GM23338 (cell line): ENCODE measurements at regions not wholly inside any gene's neighbourhood (a gene's known extent, or its start where the extent isn't known, plus 50 kb on each side); places are given as distances from the start of the nearest gene placed in this dataset.

Source experiments
- ATAC-seq: fragments of 200-7000 bp; cut with Tn5 transposase; 3 replicates; pipeline ENCODE4 v1.9.1; 2020
- DNase-seq: peaks from one replicate; pipeline ENCODE4 v3.0.0-alpha.2; 2015; ENCODE audit warnings: low spot score
- H2AFZ ChIP-seq: fragments of 200-600 bp; sonication (generic); 2 replicates; pipeline ENCODE4 v1.8.0; 2016; ENCODE audit warnings: antibody characterized with exemption, mild to moderate bottlenecking, moderate library complexity
- H3F3A ChIP-seq: fragments of 200-600 bp; sonication (generic); replicated peaks from 2 replicates; pipeline ENCODE4 v1.8.0; 2017; ENCODE audit warnings: antibody characterized with exemption, mixed run types, low read depth
- H3K27ac ChIP-seq: fragments of 200-600 bp; sonication (generic); 2 replicates; pipeline ENCODE4 v1.6.1; 2016; ENCODE audit warnings: low read depth
- H3K27me3 ChIP-seq: fragments of 200-600 bp; sonication (generic); 2 replicates; pipeline ENCODE4 v1.8.0; 2016; ENCODE audit warnings: mild to moderate bottlenecking, mixed run types, moderate library complexity; ENCODE audit not compliant: insufficient read depth
- H3K36me3 ChIP-seq: fragments of 200-600 bp; sonication (generic); 2 replicates; pipeline ENCODE4 v1.8.0; 2016; ENCODE audit warnings: mild to moderate bottlenecking; ENCODE audit not compliant: insufficient read depth
- H3K4me1 ChIP-seq: fragments of 200-600 bp; sonication (generic); 2 replicates; pipeline ENCODE4 v1.8.0; 2016; ENCODE audit warnings: mild to moderate bottlenecking, moderate library complexity; ENCODE audit not compliant: insufficient read depth
- H3K4me2 ChIP-seq: fragments of 200-600 bp; sonication (generic); 2 replicates; pipeline ENCODE4 v1.7.1; 2017; ENCODE audit warnings: mixed run types
- H3K4me3 ChIP-seq: fragments of 200-600 bp; sonication (generic); 2 replicates; pipeline ENCODE4 v1.6.1; 2016; ENCODE audit warnings: mixed run types
- H3K79me2 ChIP-seq: fragments of 200-600 bp; sonication (generic); replicated peaks from 2 replicates; pipeline ENCODE4 v1.8.0; 2017; ENCODE audit warnings: mild to moderate bottlenecking; ENCODE audit not compliant: insufficient read depth
- H3K9me2 ChIP-seq: fragments of 200-600 bp; sonication (generic); 2 replicates; pipeline ENCODE4 v1.8.0; 2017; ENCODE audit not compliant: insufficient read depth
- H4K20me1 ChIP-seq: fragments of 200-600 bp; sonication (generic); replicated peaks from 2 replicates; pipeline ENCODE4 v1.8.0; 2017; ENCODE audit warnings: mild to moderate bottlenecking; ENCODE audit not compliant: insufficient read depth
- H3K27ac Mint-ChIP-seq: 2 replicates; pipeline ENCODE4 v1.8.0; 2020; ENCODE audit warnings: inconsistent platforms, mild to moderate bottlenecking, moderate library complexity, mixed read lengths
- H3K27me3 Mint-ChIP-seq: 3 replicates; pipeline ENCODE4 v1.8.0; 2022; ENCODE audit warnings: low read depth, mild to moderate bottlenecking, moderate library complexity, mixed read lengths, inconsistent platforms; ENCODE audit not compliant: insufficient read depth, poor library complexity
- H3K36me3 Mint-ChIP-seq: 3 replicates; pipeline ENCODE4 v1.8.0; 2021; ENCODE audit warnings: low read depth, mild to moderate bottlenecking, inconsistent platforms, moderate library complexity, mixed read lengths
- H3K4me1 Mint-ChIP-seq: 3 replicates; pipeline ENCODE4 v1.8.0; 2020; ENCODE audit warnings: mild to moderate bottlenecking, inconsistent platforms, mixed read lengths
- H3K4me3 Mint-ChIP-seq: 3 replicates; pipeline ENCODE4 v1.8.0; 2021; ENCODE audit warnings: moderate library complexity, mild to moderate bottlenecking, inconsistent platforms, mixed read lengths
- H3K9me3 Mint-ChIP-seq: 3 replicates; pipeline ENCODE4 v1.8.0; 2020; ENCODE audit warnings: moderate library complexity, mild to moderate bottlenecking, inconsistent platforms, mixed read lengths
- CREB1 ChIP-seq: fragments of 250-450 bp; sonication (Bioruptor Pico); IDR thresholded peaks from 2 replicates; pipeline ENCODE4 v1.5.0; 2020; ENCODE audit warnings: low read depth, mild to moderate bottlenecking, moderate library complexity
- ETS1 ChIP-seq: IDR thresholded peaks from 2 replicates; pipeline ENCODE4 v1.6.1; 2016; ENCODE audit warnings: antibody characterized with exemption
- EZH2phosphoT487 ChIP-seq: fragments of 200-600 bp; sonication (generic); IDR thresholded peaks from one replicate; pipeline ENCODE4 v1.8.1; 2018; ENCODE audit warnings: antibody characterized with exemption; ENCODE audit not compliant: unreplicated experiment
- JUNB ChIP-seq: IDR thresholded peaks from one replicate; pipeline ENCODE4 v1.6.1; 2016; ENCODE audit warnings: antibody characterized with exemption; ENCODE audit not compliant: unreplicated experiment
- NANOG ChIP-seq: IDR thresholded peaks from 2 replicates; pipeline ENCODE4 v1.6.1; 2016; ENCODE audit warnings: antibody characterized with exemption, borderline replicate concordance
- POLR2AphosphoS5 ChIP-seq: IDR thresholded peaks from 2 replicates; pipeline ENCODE4 v1.6.1; 2016; ENCODE audit warnings: antibody characterized with exemption, low read depth
- REST ChIP-seq: IDR thresholded peaks from one replicate; pipeline ENCODE4 v1.6.1; 2018; ENCODE audit warnings: antibody characterized with exemption; ENCODE audit not compliant: unreplicated experiment
- STAT1 ChIP-seq: IDR thresholded peaks from one replicate; pipeline ENCODE4 v1.6.1; 2016; ENCODE audit warnings: antibody characterized with exemption; ENCODE audit not compliant: unreplicated experiment
- ZNF114 ChIP-seq: fragments of 250-450 bp; sonication (Bioruptor Pico); IDR thresholded peaks from 2 replicates; pipeline ENCODE4 v1.5.0; 2020; ENCODE audit warnings: mild to moderate bottlenecking, moderate library complexity
- ZNF331 ChIP-seq: fragments of 250-450 bp; sonication (Bioruptor Pico); IDR thresholded peaks from 2 replicates; pipeline ENCODE4 v1.5.0; 2020; ENCODE audit warnings: low read depth, mild to moderate bottlenecking, moderate library complexity
- ZNF462 ChIP-seq: fragments of 250-450 bp; sonication (Bioruptor Pico); IDR thresholded peaks from 2 replicates; pipeline ENCODE4 v1.5.0; 2020; ENCODE audit warnings: mild to moderate bottlenecking, moderate library complexity

- ATAC-seq (no peak), DNase-seq (no peak)
- Mint-ChIP-seq H3K9me3 (peaks cover 7% of the 10 kb centered on the region; the same call in 1 of the 3 replicates), H3K27ac (no peak overlapping the region), H3K4me3 (no peak overlapping the region), H3K36me3 (peaks cover 2% of the 10 kb centered on the region; the same call in 1 of the 3 replicates), H3K4me1 (peaks cover 15% of the 10 kb centered on the region), H3K27me3 (no peaks in the 10 kb centered on the region)
- Histone ChIP-seq H3K27me3 (no peaks in the 10 kb centered on the region), H3K79me2 (no peaks in the 10 kb centered on the region), H3K36me3 (no peaks in the 10 kb centered on the region), H3K4me2 (no peak overlapping the region), H3F3A (no peaks in the 10 kb centered on the region), H2AFZ (no peak overlapping the region), H3K27ac (no peak overlapping the region), H3K4me1 (peaks cover 7% of the 10 kb centered on the region; the same call in 1 of the 2 replicates), H3K9me2 (no peaks in the 10 kb centered on the region), H4K20me1 (no peaks in the 10 kb centered on the region), H3K4me3 (no peak overlapping the region)
- TF ChIP-seq CREB1 (CRISPR knock-in tag): no peak
- TF ChIP-seq ZNF331: no peak
Measured at GRCh38 chr1:185377831-185378230, 60.8 kb upstream of the IVNS1ABP start.

GRCh38 chr1:185376840-185377635 lies 60.0 kb upstream of the IVNS1ABP start:
- Histone ChIP-seq H3K4me3 (no peak overlapping the region), H3F3A (no peaks in the 10 kb centered on the region), H3K27ac (no peak overlapping the region), H3K9me2 (no peaks in the 10 kb centered on the region), H3K36me3 (no peaks in the 10 kb centered on the region), H3K4me2 (no peak overlapping the region), H3K4me1 (peaks cover 7% of the 10 kb centered on the region; the same call in 1 of the 2 replicates), H3K27me3 (no peaks in the 10 kb centered on the region), H2AFZ (no peak overlapping the region), H3K79me2 (no peaks in the 10 kb centered on the region), H4K20me1 (no peaks in the 10 kb centered on the region)
- no peaks in the 10 kb centered on the region for H3K27me3 Mint-ChIP-seq
- no peak overlapping the region for H3K4me3 Mint-ChIP-seq
- H3K27ac Mint-ChIP-seq: no peak overlapping the region
- H3K9me3 Mint-ChIP-seq: peaks cover 7% of the 10 kb centered on the region; the same call in 1 of the 3 replicates
- ATAC-seq: no peak
- DNase-seq: no peak
- peaks cover 15% of the 10 kb centered on the region for H3K4me1 Mint-ChIP-seq
- H3K36me3 Mint-ChIP-seq: peaks cover 2% of the 10 kb centered on the region; the same call in 1 of the 3 replicates
- TF ChIP-seq CREB1 (CRISPR knock-in tag) (no peak), POLR2AphosphoS5 (no peak), STAT1 (no peak), ZNF114 (CRISPR knock-in tag) (no peak), REST (no peak), EZH2phosphoT487 (no peak), NANOG (no peak), JUNB (no peak), ETS1 (no peak), ZNF462 (CRISPR knock-in tag) (no peak)
